Suppressor macrophage treated with lipopolysaccharide for 4 hours (primary cell): ENCODE measurements at regions not wholly inside any gene's neighbourhood (a gene's known extent, or its start where the extent isn't known, plus 50 kb on each side); places are given as distances from the start of the nearest gene placed in this dataset.

ENCODE experiments used
- DNase-seq: peaks from one replicate; pipeline ENCODE4 v3.0.0-alpha.2; 2020

GRCh38 chr6:90722648-90723047 lies 135.8 kb upstream of the MAP3K7 start:
- DNase-seq, result no peak

GRCh38 chr6:90720404-90720803 lies 133.5 kb upstream of the MAP3K7 start:
- no peak for DNase-seq

- DNase-seq, result no peak
Observed at GRCh38 chr6:90719321-90720195, 132.7 kb upstream of the MAP3K7 start.

DNA sequence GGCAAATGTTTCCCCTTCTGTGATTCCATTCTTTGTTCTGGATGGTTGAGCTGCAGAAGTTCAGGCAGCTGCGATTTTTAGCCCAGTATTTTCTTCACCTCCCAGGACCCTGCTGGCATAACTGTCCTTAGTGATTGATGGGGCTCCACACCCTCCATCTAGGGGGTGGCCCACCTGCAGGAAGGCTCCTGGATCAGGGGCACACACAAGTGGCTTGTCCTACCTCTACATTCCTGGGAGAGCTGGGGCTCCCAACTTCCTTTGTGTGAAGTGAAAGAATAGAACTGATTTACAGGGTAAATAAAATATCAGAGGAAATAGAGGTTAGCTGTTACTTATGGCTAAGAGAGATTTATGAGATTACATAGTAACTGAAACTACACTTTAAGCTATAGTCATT lies 129.5 kb upstream of the MAP3K7 start:
- DNase-seq, result no peak

GRCh38 chr6:90715093-90715655 lies 128.3 kb upstream of the MAP3K7 start:
- no peak for DNase-seq

DNA sequence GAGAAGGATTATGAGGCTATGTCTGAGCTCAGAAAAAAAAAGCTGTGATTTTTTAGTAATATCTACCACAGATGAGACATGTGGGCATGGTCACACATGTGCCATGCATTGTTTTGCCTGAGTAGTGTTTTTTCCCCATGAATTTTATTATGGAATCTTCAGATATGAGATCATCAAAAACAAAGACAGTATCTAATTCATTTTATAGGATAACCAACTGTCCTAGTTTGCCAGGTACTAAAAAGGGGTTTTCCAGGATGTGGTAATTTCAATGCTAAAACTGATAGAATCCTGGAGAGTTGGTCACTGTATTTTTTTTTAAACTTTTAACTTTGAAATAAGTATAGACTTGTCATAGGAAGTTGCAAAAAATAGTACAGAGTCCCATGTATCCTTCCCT lies 127.4 kb upstream of the MAP3K7 start:
- DNase-seq, result no peak

GRCh38 chr6:90712114-90712513 lies 125.2 kb upstream of the MAP3K7 start:
- no peak for DNase-seq

GRCh38 chr6:90709431-90709996 lies 122.6 kb upstream of the MAP3K7 start:
- DNase-seq, result no peak

- no peak for DNase-seq
Observed at GRCh38 chr6:90708206-90708737, 121.4 kb upstream of the MAP3K7 start.

- DNase-seq, result no peak
Observed at GRCh38 chr6:90707246-90707645, 120.4 kb upstream of the MAP3K7 start.

- no peak for DNase-seq
Observed at GRCh38 chr6:90703336-90703735, 116.5 kb upstream of the MAP3K7 start.

GRCh38 chr6:90701926-90702325 lies 115.1 kb upstream of the MAP3K7 start:
- no peak for DNase-seq

DNA sequence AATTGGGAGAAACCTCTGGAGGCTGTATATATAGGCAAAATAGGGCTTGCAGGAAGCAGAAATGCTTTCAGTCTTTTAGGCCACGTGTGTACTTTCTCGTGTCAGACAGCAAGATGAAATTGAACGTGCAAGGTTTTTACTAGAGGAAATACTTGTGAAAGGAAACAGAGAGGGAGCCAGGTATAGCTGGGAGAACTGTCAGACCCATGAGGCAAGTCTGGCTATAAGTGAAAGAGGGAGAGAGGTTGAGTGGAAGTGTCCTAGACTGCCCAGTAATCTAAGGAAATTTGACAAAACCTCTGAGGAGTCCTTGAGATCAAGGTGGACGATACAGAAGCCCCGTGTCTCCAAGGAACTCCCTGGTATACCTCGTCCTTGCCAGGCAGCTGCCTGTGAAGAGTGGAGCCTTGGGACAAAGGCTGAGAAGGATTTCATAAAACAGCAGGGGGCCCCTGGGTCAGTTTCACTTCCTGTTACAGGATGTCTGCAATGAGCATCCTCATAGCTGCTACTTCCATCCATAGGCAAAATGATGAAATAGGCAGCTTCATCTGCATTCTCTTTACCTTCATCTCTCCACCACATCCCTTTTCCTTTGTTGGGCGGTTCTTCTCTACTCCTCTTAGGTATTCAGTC lies 114.4 kb upstream of the MAP3K7 start:
- no peak for DNase-seq

- no peak for DNase-seq
Observed at GRCh38 chr6:90695316-90695715, 108.4 kb upstream of the MAP3K7 start.

GRCh38 chr6:90694802-90695201 lies 107.9 kb upstream of the MAP3K7 start:
- DNase-seq, result no peak

GRCh38 chr6:90691823-90692222 lies 105.0 kb upstream of the MAP3K7 start:
- DNase-seq, result no peak

DNA sequence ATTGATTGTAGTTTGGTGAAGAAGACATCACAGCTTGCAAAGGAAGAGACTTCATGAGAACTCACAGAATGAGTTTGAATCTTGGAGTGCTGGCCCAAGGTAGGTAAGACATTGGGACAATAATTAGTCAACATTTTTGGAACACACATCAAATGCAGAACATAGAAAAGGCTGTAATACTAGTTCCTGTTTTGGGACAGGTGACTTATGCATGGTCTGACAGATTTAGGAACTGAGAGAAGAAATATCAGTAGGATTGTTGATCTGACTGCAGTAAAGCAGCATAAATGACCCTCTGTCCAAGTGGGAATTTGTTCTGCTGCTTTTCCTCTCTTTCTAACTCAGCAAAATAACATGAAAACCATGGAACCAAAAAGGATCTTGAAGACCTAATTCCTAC lies 102.3 kb upstream of the MAP3K7 start:
- no peak for DNase-seq

DNA sequence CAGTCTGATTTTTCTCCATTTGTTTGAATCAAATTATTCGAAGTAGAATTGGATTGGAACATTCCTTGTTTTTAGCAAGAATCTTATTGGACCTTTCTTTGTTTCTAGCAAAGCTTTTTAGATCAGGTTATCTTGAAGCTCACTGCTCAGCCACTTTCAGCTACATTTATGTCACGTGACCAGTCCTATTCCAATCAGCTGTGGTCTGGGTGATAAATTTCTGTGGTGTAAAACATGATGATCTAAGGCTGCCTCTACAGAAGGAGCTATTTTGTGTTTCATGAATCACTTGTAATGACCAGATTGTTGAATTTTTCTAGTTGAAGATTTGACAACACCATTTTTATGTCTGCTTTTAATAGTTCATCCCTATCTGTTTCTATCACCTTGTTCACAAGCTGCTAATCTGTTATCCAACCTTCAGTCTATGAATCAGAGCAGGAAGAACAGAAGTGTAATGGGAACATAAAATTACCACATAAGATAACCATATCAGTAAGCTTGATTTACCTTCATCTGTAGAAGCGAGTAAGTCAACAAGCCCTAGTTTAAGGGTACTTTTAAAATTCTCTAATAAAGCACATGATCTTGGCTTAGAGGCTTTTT lies 101.0 kb upstream of the MAP3K7 start:
- no peak for DNase-seq

DNA sequence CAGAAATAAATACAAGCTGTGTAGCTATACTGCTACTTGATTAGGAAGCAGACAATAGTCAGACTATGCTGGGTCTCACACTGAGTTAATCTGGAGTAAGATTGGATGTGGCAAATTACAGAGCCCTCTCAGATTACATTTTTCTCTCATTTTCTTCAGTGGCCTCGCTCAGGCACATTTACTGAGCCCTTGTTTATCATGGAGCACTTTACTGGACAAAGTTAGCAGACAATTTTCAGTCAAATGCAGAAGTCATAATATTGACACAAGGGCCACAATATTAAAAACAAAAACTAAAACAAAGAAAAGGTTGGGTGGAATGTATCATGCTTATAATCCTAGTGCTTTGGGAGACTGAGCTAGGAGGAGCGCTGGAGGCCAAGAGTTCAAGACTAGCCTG lies 95.0 kb upstream of the MAP3K7 start:
- DNase-seq, result no peak

GRCh38 chr6:90678049-90678779 lies 91.3 kb upstream of the MAP3K7 start:
- no peak for DNase-seq

DNA sequence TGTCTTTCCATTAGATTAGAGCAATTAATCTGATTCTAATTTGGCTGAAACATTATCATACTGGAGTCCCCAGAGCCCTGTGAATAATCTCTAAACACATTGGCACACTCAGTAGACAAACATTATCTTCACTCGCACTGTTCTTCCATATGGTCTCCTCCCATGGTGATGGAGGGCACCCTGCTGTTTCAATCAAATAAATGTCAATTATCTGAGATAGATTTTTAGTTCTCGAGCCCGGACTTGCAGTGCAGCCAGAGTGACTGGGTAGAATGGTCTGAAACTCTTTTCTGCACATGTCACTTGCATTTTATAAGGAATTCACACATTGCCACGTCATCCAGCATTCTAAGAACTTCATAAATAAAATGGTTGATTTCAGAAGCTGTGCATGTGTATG lies 90.6 kb upstream of the MAP3K7 start:
- no peak for DNase-seq

DNA sequence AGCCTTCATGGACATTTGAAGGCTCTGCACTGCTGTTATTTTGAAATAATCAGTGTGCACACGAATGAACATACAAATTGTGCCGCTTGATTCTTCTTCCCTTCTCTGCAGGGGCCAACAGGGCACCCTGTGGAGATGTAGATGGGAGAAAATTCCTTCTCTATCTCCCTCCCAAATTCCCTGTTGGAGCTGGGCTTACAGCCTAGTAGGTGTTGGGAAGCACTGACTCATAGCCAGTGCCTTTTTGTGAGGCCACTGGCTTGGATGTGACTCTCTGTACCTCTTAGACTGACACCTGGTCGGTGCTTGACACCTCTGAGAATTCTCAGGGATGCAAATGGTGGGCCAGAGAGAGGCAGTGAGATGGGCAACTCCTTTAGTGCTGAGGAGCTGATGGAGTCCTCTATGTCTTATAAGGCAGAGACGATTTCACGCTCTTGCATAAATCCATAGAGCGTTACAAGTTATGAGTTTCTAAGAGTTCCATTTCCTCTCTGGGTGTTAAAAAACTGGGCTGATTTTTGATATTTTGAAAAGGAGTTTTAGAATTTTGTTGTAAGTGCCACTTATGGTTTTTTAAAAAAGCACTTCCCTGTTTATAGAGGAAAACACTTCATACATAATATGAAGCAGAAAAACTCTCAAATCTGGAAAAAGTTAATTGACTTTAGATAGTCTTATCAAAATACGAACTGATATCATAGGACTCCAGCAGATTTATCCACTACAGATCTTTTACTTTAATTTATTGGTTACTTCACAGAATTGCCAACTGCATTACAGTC lies 89.8 kb upstream of the MAP3K7 start:
- no peak for DNase-seq
